ENCODE measurements at regions not wholly inside any gene's neighbourhood (a gene's known extent, or its start where the extent isn't known, plus 50 kb on each side); places are given as distances from the start of the nearest gene placed in this dataset.

DNA sequence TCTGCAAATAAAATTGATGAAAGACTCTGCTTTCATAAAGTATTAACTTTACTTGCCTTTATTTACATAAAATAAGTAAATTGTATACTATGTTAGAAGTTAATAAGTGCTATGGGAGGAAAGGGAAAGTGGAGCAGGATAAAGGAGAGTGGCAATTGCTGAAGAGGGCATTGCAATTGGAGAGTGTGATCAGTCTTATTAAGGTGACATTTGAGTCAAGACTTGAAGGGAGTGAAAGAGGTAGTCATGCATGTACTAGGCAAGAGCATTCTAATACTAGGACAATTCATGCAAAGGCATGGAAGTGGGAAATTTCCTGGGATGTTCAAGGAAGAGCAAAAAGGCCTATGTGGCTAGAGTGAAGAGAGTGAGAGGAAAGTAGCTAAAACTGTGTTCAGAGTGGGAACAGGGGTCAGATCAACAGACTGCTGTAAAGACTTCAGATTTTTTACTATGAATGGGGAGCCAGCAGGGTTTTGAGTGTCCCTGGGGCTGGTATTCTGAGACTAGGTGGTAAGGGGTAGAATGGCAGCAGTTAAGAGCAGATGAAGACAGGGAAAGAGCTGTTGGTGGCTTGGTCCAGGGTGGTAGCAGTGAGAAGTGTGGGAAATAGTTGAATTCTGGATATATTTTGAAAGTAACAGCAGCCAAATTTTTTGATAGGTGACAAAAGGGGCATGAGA lies 182.3 kb upstream of the RIOK2 start:
- no peak overlapping the region for H3K27ac Mint-ChIP-seq (ENCODE audit: unreplicated experiment)
- H3K9me3 Mint-ChIP-seq (ENCODE audit: unreplicated experiment) = peaks cover 8% of the 10 kb centered on the region
- H3K4me1 Mint-ChIP-seq (ENCODE audit: low read depth, unreplicated experiment) = no peaks in the 10 kb centered on the region
- H3K4me3 ChIP-seq (ENCODE audit: insufficient read depth, low read depth, low read length) = no peak overlapping the region
- H3K4me2 ChIP-seq (ENCODE audit: low read length) = no peak overlapping the region
- no peak overlapping the region for H3K9ac ChIP-seq (ENCODE audit: low read length)
- H3K4me1 ChIP-seq (ENCODE audit: insufficient read depth, low read length) = no peaks in the 10 kb centered on the region
- DNase-seq (ENCODE audit: low read depth) = no peak
- no peaks in the 10 kb centered on the region for H3K9me3 ChIP-seq (ENCODE audit: insufficient read depth, low read depth, low read length)
- no peaks in the 10 kb centered on the region for H3K27me3 ChIP-seq (ENCODE audit: insufficient read depth, low read length)
- H3K4me3 Mint-ChIP-seq (ENCODE audit: unreplicated experiment) = no peak overlapping the region
- H4K20me1 ChIP-seq (ENCODE audit: insufficient read depth, low read length) = no peaks in the 10 kb centered on the region
- FAIRE-seq = no peak
- H3K79me2 ChIP-seq (ENCODE audit: insufficient read depth, low read length) = no peaks in the 10 kb centered on the region
- H2AFZ ChIP-seq (ENCODE audit: low read depth, low read length) = no peak overlapping the region
- H3K36me3 Mint-ChIP-seq (ENCODE audit: low read depth, unreplicated experiment) = no peaks in the 10 kb centered on the region
- H3K36me3 ChIP-seq (ENCODE audit: insufficient read depth, low read length) = no peaks in the 10 kb centered on the region
- H3K27ac ChIP-seq (ENCODE audit: low read depth, low read length) = no peak overlapping the region
- TF ChIP-seq EZH2 (IDR thresholded peaks at IDR 0.05; ENCODE audit: insufficient read depth, low read length) (no peak), CTCF (IDR thresholded peaks at IDR 0.05; ENCODE audit: insufficient read depth, low read depth, low read length) (no peak)
- no peaks in the 10 kb centered on the region for H3K27me3 Mint-ChIP-seq (ENCODE audit: low read depth, unreplicated experiment)

GRCh38 chr5:97365918-97366317 lies 182.9 kb upstream of the RIOK2 start:
- H3K4me2 ChIP-seq (ENCODE audit: low read length) = no peak overlapping the region
- H3K27ac Mint-ChIP-seq (ENCODE audit: unreplicated experiment) = no peak overlapping the region
- no peaks in the 10 kb centered on the region for H3K36me3 ChIP-seq (ENCODE audit: insufficient read depth, low read length)
- no peak overlapping the region for H3K27ac ChIP-seq (ENCODE audit: low read depth, low read length)
- H3K4me1 Mint-ChIP-seq (ENCODE audit: low read depth, unreplicated experiment) = no peaks in the 10 kb centered on the region
- no peak overlapping the region for H2AFZ ChIP-seq (ENCODE audit: low read depth, low read length)
- no peaks in the 10 kb centered on the region for H3K27me3 Mint-ChIP-seq (ENCODE audit: low read depth, unreplicated experiment)
- no peak for TF ChIP-seq EZH2 (IDR thresholded peaks at IDR 0.05; ENCODE audit: insufficient read depth, low read length)
- TF ChIP-seq CTCF (IDR thresholded peaks at IDR 0.05; ENCODE audit: insufficient read depth, low read depth, low read length) = no peak
- H3K9me3 Mint-ChIP-seq (ENCODE audit: unreplicated experiment) = peaks cover 7% of the 10 kb centered on the region
- no peaks in the 10 kb centered on the region for H3K9me3 ChIP-seq (ENCODE audit: insufficient read depth, low read depth, low read length)
- FAIRE-seq = no peak
- no peaks in the 10 kb centered on the region for H3K27me3 ChIP-seq (ENCODE audit: insufficient read depth, low read length)
- no peak overlapping the region for H3K9ac ChIP-seq (ENCODE audit: low read length)
- H3K4me3 ChIP-seq (ENCODE audit: insufficient read depth, low read depth, low read length) = no peak overlapping the region
- H3K4me1 ChIP-seq (ENCODE audit: insufficient read depth, low read length) = no peaks in the 10 kb centered on the region
- H3K36me3 Mint-ChIP-seq (ENCODE audit: low read depth, unreplicated experiment) = no peaks in the 10 kb centered on the region
- H3K79me2 ChIP-seq (ENCODE audit: insufficient read depth, low read length) = no peaks in the 10 kb centered on the region
- H3K4me3 Mint-ChIP-seq (ENCODE audit: unreplicated experiment) = no peak overlapping the region
- no peaks in the 10 kb centered on the region for H4K20me1 ChIP-seq (ENCODE audit: insufficient read depth, low read length)
- DNase-seq (ENCODE audit: low read depth) = no peak

GRCh38 chr5:97375959-97376358 lies 192.9 kb upstream of the RIOK2 start:
- FAIRE-seq (no peak), DNase-seq (ENCODE audit: low read depth) (no peak)
- Mint-ChIP-seq H3K36me3 (ENCODE audit: low read depth, unreplicated experiment) (no peaks in the 10 kb centered on the region), H3K27me3 (ENCODE audit: low read depth, unreplicated experiment) (no peaks in the 10 kb centered on the region), H3K4me3 (ENCODE audit: unreplicated experiment) (no peak overlapping the region), H3K27ac (ENCODE audit: unreplicated experiment) (no peak overlapping the region), H3K4me1 (ENCODE audit: low read depth, unreplicated experiment) (no peaks in the 10 kb centered on the region), H3K9me3 (ENCODE audit: unreplicated experiment) (no peaks in the 10 kb centered on the region)
- H3K27ac ChIP-seq (ENCODE audit: low read depth, low read length) = no peak overlapping the region
- no peaks in the 10 kb centered on the region for H4K20me1 ChIP-seq (ENCODE audit: insufficient read depth, low read length)
- H3K4me1 ChIP-seq (ENCODE audit: insufficient read depth, low read length) = no peaks in the 10 kb centered on the region
- no peak for TF ChIP-seq EZH2 (IDR thresholded peaks at IDR 0.05; ENCODE audit: insufficient read depth, low read length)
- TF ChIP-seq CTCF (IDR thresholded peaks at IDR 0.05; ENCODE audit: insufficient read depth, low read depth, low read length) = no peak
- H3K9ac ChIP-seq (ENCODE audit: low read length) = no peak overlapping the region
- H3K27me3 ChIP-seq (ENCODE audit: insufficient read depth, low read length) = no peaks in the 10 kb centered on the region
- H3K79me2 ChIP-seq (ENCODE audit: insufficient read depth, low read length) = no peaks in the 10 kb centered on the region
- no peak overlapping the region for H3K4me2 ChIP-seq (ENCODE audit: low read length)
- no peaks in the 10 kb centered on the region for H3K36me3 ChIP-seq (ENCODE audit: insufficient read depth, low read length)
- H2AFZ ChIP-seq (ENCODE audit: low read depth, low read length) = no peak overlapping the region
- no peak overlapping the region for H3K4me3 ChIP-seq (ENCODE audit: insufficient read depth, low read depth, low read length)
- H3K9me3 ChIP-seq (ENCODE audit: insufficient read depth, low read depth, low read length) = no peaks in the 10 kb centered on the region
